SIG-M5 (cell line): ENCODE measurements at regions not wholly inside any gene's neighbourhood (a gene's known extent, or its start where the extent isn't known, plus 50 kb on each side); places are given as distances from the start of the nearest gene placed in this dataset.

Experiments
- DNase-seq: peaks from one replicate; lab custom pipeline; 2025; lab: John Stamatoyannopoulos, UW

DNA sequence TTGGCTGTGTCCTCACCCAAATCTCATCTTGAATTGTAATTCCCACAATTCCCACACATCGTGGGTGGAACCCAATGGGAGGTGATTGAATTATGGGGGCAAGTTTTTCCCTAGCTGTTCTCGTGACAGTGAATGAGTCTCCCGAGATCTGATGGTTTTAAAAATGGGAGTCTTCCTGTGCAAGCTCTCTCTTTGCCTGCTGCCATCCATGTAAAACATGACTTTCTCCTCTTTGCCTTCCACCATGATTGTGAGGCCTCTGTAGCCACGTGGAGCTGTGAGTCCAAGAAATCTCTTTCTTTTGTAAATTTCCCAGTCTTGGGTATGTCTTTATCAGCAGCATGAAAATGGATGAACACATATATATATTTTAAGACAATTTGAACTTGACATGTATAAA is 285.4 kb downstream of the BAMBI start:
- no peak for DNase-seq

DNA sequence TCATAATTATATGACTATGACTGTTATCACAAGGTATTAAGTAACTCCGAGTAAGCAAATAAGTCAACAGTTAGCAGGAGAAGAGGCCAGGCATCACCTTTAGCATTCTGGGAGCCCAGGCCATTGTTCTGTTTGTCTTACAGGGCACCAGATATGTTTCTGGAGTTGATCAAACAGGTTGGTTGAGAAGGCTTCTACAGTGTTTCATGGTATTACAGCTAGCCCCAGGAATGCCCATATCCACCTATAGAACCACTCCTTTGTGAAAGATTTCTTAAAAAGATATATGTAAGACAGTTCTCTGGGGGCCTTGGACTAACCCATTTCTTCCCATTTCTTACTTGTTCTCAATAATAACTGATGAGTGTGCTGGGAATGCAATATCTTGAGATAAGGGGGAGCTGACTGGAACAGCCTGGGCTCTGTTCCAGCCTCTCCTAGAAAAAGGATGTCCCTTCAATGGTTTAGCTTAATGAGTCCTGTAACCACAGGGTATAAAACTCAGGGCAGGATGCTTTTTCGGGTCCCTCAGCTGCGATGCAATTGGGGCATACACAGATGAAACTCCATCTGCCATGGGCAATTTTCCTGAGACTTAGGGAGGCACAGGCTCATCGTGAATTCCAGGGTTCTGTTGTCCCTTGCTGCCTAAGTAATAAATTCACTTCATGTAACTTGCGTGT is 286.4 kb downstream of the BAMBI start:
- DNase-seq: no peak

- no peak for DNase-seq
These were observed 288.6 kb downstream of the BAMBI start for GRCh38 chr10:28965937-28966336.

GRCh38 chr10:28967031-28967430 is 289.7 kb downstream of the BAMBI start:
- no peak for DNase-seq

DNA sequence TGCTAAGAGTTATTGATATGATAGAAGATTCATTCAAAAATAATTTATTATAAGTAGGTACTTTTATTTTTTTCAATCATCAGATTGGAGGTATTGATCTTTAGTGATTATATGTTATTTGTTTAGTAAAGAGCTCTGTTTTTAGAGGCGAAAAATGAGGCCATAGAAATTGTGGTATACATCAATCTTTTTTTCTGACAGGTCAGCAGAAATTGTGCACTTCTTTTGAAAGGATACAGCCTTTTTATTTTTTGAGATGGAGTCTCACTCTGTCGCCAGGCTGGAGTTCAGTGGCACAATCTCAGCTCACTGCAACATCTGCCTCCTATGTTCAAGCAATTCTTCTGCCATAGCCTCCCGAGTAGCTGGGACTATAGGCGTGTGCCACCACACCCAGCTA is 292.1 kb downstream of the BAMBI start:
- no peak for DNase-seq

DNA sequence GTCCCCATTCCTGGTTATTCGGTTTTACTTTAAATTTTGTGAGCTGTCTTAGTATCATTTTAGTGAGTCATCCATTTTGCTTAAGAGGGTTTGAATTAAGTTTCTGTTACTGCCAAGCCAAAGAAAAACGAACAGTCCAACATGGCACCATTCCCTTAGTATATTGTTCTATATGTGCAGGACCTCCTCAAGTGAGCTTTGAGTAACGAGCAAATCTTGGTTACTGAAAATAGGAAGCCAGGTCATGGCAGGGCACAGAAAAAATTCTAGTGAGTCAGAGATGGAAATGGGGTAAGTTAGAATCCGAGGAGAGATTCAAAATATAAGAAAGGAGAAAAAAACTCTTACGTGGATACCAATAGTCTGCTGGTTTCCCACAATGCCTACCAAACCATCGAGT is 292.9 kb downstream of the BAMBI start:
- no peak for DNase-seq

DNA sequence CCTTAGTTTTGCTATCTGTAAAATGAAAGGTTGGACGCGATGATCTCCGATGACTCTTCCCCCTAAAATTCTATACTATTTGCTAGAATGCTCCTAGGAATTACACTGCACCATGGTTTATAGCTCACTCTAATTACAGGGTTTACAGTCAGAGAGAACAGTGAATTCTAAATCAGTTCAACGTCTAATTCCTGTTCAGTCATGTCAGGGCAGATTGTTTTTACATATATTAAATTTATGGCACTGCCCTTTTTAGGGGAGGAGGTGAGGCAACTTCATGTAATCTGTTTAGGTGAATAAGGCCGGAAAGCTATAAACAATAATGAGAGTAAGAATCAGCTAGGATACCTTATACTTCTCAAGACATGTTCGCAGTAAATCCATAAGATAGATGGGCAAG is 293.9 kb downstream of the BAMBI start:
- DNase-seq: no peak

GRCh38 chr10:28971764-28972163 is 294.4 kb downstream of the BAMBI start:
- no peak for DNase-seq

GRCh38 chr10:28973309-28973972 is 296.1 kb downstream of the BAMBI start:
- no peak for DNase-seq

DNA sequence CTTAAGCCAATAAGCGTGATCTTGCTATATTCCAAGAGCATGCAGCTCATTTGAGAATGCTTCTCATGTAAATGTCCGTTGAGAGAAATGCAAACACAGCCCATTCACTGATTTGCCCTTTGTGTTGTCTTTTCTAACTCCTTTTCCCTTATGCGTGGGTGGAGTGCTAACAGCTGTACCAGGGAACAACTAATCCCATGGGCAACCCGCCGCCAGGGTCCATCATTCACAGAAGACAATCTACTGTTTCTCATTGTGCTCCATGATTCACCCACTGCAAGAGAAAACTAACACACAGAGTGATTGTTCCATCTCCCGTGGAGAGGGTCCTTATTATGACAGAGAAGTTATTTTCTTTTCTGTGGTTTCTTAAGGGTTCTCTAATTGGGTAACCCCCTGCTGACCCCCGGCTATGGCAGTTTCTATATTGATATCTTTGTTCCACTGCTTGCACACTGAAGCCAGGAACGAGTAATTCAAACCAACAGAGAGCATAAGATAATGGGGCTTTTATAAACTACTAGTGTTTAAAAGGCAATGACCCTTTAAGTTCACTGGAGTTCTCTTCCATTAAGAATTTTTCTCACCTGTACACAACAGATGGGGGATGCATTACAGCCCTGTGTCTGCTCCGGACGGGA is 298.7 kb downstream of the BAMBI start:
- no peak for DNase-seq

DNA sequence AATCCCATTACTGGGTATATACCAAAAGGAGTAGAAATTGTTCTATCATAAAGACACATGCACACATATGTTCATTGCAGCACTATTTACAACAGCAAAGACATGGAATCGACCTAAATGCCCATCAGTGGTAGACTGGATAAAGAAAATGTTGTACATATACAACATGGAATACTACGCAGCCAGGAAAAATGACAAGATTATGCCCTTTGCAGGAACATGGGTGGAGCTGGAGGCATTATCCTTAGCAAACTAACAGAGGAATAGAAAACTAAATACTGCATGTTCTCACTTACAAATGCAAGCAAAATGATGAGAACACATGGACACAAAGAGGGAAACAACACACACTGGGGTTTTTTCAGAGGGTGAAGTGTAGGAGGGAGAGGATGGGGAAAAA is 300.2 kb downstream of the BAMBI start:
- DNase-seq: no peak

DNA sequence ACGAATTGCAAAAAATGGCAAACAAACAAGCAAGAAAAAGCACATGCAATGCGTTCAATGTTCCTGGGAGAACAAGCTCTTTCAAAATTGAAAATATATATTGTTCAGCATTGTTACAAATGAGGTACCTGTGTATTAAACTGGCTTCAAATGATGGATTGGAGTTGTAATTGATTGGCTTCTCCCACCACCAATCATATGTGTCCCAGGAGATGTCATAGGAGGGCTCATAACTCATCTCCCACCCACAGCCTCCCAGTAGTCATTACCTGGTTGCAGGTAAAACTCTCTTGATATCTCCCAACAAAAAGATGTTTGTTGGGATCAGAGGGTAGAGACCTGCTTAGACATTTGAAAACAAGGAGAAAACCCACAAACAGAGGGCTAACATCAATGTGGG is 302.9 kb downstream of the BAMBI start:
- DNase-seq: no peak

DNA sequence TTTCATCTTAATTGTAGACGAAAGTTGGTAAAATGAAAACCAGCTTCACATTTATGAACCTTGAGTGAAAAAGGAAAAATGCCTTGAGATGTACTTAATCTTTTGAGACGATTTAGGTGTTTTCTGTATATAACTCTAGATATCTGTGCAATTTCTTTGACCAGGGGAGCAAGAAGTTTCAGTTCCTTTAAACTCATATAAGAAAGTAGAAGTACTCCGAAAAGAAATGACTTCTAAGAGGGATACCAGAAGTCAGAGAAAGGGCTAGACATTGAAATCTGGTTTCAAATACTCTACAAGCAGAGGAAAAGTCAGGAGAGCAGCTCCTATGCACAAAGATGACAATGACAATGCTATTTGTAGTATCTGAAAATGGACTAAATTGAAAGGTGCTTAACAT is 303.7 kb downstream of the BAMBI start:
- DNase-seq: no peak

- DNase-seq: no peak
These were observed 305.7 kb downstream of the BAMBI start for GRCh38 chr10:28982974-28983373.

DNA sequence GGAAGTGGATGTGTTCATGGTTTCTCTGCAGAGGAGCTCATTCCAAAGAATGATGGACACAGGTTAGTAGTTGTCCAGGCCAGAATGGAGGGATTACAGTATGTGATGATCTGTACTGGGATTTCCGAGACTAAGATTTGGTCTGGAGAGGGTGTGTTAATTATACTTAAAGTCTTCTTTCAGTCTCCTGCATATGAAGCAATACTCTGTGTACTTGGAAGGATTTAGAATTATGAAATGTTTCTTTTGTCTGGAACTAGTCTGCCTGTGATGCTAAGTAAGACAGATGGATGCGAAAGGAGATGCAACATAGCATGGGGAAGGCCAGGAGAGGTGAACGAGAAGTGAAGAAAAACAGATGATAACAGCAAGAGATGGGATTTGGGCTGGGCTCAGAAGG is 305.1 kb upstream of the LYZL1 start:
- DNase-seq: no peak

DNA sequence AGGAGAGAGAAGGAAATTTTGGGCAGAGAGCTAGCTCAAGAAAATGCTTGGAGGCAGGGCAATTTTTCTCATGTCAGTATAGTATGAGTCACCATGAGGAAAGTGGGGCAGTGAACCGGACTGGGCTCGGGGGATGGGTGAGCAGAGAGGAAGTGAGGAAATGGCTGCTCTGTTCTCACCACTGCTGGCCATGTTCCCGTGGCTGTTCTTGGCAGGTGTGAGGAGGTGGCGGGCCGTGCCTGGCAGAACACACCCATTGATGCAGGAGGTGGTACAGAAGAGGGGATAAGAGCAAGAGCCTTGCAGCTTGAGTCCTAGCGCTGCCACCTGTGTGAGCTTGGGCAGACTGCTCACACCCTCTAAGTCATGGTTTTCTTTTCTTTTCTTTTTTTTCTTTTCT is 304.4 kb upstream of the LYZL1 start:
- peak; percentile 38 for DNase-seq

DNA sequence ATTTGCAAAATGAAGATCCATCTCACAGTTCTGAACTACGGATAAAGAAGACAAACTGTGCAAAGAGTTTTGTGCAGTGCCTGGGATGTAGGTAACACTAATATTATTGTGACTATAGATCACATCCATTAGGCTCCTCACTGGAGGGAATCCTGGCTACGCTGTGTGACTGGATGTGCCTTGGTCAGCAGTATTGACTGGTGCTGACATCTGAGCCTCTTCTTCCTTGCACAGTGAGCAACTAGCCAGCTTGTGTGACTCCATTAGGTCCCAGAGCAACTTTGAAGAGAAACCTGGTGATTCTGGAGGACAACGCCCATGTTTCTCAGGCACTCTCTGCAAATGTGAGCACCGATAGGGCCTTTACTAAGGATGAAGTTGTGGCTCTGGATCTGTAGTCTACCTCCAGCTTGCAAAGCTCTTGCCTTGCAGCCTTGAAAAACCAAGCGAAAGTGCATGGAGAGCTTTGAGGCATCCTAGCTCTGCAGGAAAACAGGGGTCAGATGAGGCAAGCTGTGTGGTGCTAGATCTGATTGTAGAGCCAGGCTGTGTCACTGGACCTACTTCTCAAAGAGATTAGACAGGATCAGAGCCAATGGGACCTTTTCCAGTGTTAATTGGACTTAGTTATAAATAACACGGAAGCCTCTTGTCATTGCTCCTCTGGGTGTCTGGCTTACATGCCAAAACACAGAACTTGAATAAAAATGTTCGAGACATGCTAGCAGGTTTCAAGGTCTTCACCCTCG is 303.6 kb upstream of the LYZL1 start:
- DNase-seq: no peak

DNA sequence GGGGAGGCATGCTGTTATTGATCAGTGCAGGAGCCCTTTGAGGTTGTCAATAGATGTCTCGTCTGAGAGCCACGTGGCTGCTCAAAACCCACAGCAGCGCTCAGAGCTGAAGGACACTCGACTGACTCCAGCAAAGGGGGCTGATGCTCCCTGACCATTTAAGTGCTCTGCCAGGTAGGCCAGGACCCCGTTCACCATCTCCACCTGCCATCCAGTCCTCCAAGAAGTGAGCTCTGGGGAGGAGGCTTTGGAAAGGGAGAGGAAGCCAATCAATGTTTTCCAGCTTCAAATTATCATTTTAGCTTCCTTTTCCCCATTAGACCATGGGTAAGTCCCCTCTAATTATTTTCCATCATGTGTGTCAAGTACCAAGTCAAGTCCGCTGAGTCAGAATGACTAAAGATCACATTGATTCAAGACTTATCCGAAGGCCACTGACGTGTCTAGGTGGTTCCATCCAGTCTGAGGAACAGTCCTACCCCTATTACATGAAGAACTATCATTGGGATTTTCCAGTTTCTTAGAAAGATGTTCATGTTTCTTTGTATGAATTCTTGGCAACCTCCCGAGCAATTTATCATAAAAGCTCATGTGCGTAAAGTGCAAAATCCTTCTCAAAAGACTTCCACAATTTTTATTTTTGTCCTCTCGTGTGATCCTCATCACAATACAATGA is 302.6 kb upstream of the LYZL1 start:
- no peak for DNase-seq

DNA sequence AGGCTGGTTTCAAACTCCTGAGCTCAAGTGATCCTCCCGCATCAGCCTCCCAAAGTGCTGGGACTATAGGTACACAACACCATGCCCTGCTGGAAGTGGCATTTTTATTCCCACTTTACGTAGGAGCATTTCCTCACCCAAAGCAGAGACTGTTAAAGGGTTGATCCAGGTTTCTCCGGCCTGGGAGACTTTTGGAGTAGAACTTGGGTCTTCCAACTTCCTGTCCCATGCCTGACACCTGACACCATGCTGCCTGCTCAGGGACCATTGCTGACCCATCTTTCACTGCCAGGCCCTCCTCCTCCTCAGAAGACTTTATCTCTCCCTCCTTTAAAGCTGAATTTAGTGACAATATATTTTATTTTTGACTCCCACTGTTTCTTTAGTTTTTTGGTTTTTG is 302.0 kb upstream of the LYZL1 start:
- no peak for DNase-seq

- DNase-seq: no peak
These were observed 301.1 kb upstream of the LYZL1 start for GRCh38 chr10:28987555-28988320.

- no peak for DNase-seq
These were observed 299.9 kb upstream of the LYZL1 start for GRCh38 chr10:28988980-28989379.
